NCI-H2081 (cell line): ENCODE measurements at regions not wholly inside any gene's neighbourhood (a gene's known extent, or its start where the extent isn't known, plus 50 kb on each side); places are given as distances from the start of the nearest gene placed in this dataset.

Source experiments
- DNase-seq, 2 experiments: peaks; one replicate each; lab custom pipeline; 2025; lab: John Stamatoyannopoulos, UW

GRCh38 chr20:53837126-53837826 lies 233.1 kb downstream of the BCAS1 start:
- DNase-seq = no peak

- DNase-seq = no peak
These were observed 235.6 kb downstream of the BCAS1 start for GRCh38 chr20:53834749-53835148.

- DNase-seq = no peak
These were observed 236.3 kb downstream of the BCAS1 start for GRCh38 chr20:53834062-53834442.

- DNase-seq = no peak
These were observed 236.9 kb downstream of the BCAS1 start for GRCh38 chr20:53833333-53834061.

- DNase-seq = no peak
These were observed 237.9 kb downstream of the BCAS1 start for GRCh38 chr20:53832499-53832898.

- no peak for DNase-seq
These were observed 238.2 kb upstream of the ZNF217 start for GRCh38 chr20:53831812-53832211.

- DNase-seq = no peak
These were observed 237.6 kb upstream of the ZNF217 start for GRCh38 chr20:53831228-53831627.

- no peak for DNase-seq
These were observed 236.3 kb upstream of the ZNF217 start for GRCh38 chr20:53829724-53830521.

- no peak for DNase-seq
These were observed 235.7 kb upstream of the ZNF217 start for GRCh38 chr20:53829255-53829723.

- no peak for DNase-seq
These were observed 235.1 kb upstream of the ZNF217 start for GRCh38 chr20:53828682-53829254.

GRCh38 chr20:53828088-53828681 lies 234.5 kb upstream of the ZNF217 start:
- DNase-seq = no peak

GRCh38 chr20:53827292-53828087 lies 233.9 kb upstream of the ZNF217 start:
- no peak for DNase-seq

- DNase-seq = no peak
These were observed 233.1 kb upstream of the ZNF217 start for GRCh38 chr20:53826597-53827291.

- no peak for DNase-seq
These were observed 232.5 kb upstream of the ZNF217 start for GRCh38 chr20:53826090-53826489.

- DNase-seq = no peak
These were observed 231.6 kb upstream of the ZNF217 start for GRCh38 chr20:53825282-53825681.

GRCh38 chr20:53824779-53825178 lies 231.1 kb upstream of the ZNF217 start:
- no peak for DNase-seq

- no peak for DNase-seq
These were observed 229.6 kb upstream of the ZNF217 start for GRCh38 chr20:53823121-53823764.

GRCh38 chr20:53822534-53822933 lies 228.9 kb upstream of the ZNF217 start:
- no peak for DNase-seq

GRCh38 chr20:53819973-53820451 lies 226.4 kb upstream of the ZNF217 start:
- DNase-seq = no peak
